IPS DF 19.7 (cell line): ENCODE measurements at regions not wholly inside any gene's neighbourhood (a gene's known extent, or its start where the extent isn't known, plus 50 kb on each side); places are given as distances from the start of the nearest gene placed in this dataset.
A peak's percentile ranks its signal among the peaks of the same experiment; 100 is the strongest.
"Not testable (repeated sequence)": the region's sequence is repeated elsewhere in the genome, so short reads cannot be mapped to it uniquely, and the experiment has no call there.

Experiments
- DNase-seq: peaks from one replicate; pipeline ENCODE4 v3.0.0-alpha.2; 2013; ENCODE audit warnings: low read depth, low spot score

- DNase-seq: no peak
Measured at GRCh38 chr5:98296426-98296825, 477.0 kb upstream of the RGMB start.

GRCh38 chr5:98299435-98299834 lies 474.0 kb upstream of the RGMB start:
- DNase-seq: no peak

- peak; percentile 5 for DNase-seq
Measured at GRCh38 chr5:98301547-98301946, 471.9 kb upstream of the RGMB start.

- DNase-seq: no peak
Measured at GRCh38 chr5:98307811-98308210, 465.7 kb upstream of the RGMB start.

- no peak for DNase-seq
Measured at GRCh38 chr5:98308231-98308630, 465.2 kb upstream of the RGMB start.

- DNase-seq: no peak
Measured at GRCh38 chr5:98308960-98309359, 464.5 kb upstream of the RGMB start.

GRCh38 chr5:98309785-98310598 lies 463.5 kb upstream of the RGMB start:
- DNase-seq: peak; percentile 69

- DNase-seq: no peak
Measured at GRCh38 chr5:98314292-98314691, 459.2 kb upstream of the RGMB start.

- DNase-seq: no peak
Measured at GRCh38 chr5:98318386-98318785, 455.1 kb upstream of the RGMB start.

GRCh38 chr5:98319299-98320011 lies 454.0 kb upstream of the RGMB start:
- DNase-seq: no peak

- no peak for DNase-seq
Measured at GRCh38 chr5:98320343-98320742, 453.1 kb upstream of the RGMB start.

- no peak for DNase-seq
Measured at GRCh38 chr5:98321361-98321760, 452.1 kb upstream of the RGMB start.

GRCh38 chr5:98325187-98325586 lies 448.3 kb upstream of the RGMB start:
- not testable (repeated sequence) for DNase-seq

- DNase-seq: no peak
Measured at GRCh38 chr5:98328015-98328414, 445.4 kb upstream of the RGMB start.

- DNase-seq: no peak
Measured at GRCh38 chr5:98330871-98331270, 442.6 kb upstream of the RGMB start.

GRCh38 chr5:98333921-98334320 lies 439.5 kb upstream of the RGMB start:
- no peak for DNase-seq

GRCh38 chr5:98334946-98335345 lies 438.5 kb upstream of the RGMB start:
- DNase-seq: no peak

GRCh38 chr5:98339141-98339848 lies 434.2 kb upstream of the RGMB start:
- DNase-seq: no peak

GRCh38 chr5:98341038-98342032 lies 432.1 kb upstream of the RGMB start:
- DNase-seq: no peak

- not testable (repeated sequence) for DNase-seq
Measured at GRCh38 chr5:98342958-98343660, 430.4 kb upstream of the RGMB start.
